Natural killer cell (primary cell): ENCODE measurements at regions not wholly inside any gene's neighbourhood (a gene's known extent, or its start where the extent isn't known, plus 50 kb on each side); places are given as distances from the start of the nearest gene placed in this dataset.
A peak's percentile ranks its signal among the peaks of the same experiment; 100 is the strongest.

Experiments
- ATAC-seq, 3 donors: fragments of 150-1000 bp in 2 of 3; fragments of 200-7000 bp in 1 of 3; cut with Tn5 transposase; 1 replicate in 1 of 3; 2 replicates in 2 of 3; pipeline ENCODE4 v1.10.0; 2021; ENCODE audit warnings: mild to moderate bottlenecking in 2 of 3, moderate library complexity in 2 of 3
- DNase-seq, 2 donors: peaks; one replicate each; pipeline versions ENCODE4 v3.0.0 to v3.0.0-alpha.2; 2013 to 2021; ENCODE audit warnings: mixed read lengths in 1 of 2
- H3K27ac ChIP-seq: one replicate; pipeline ENCODE4 v1.5.1; 2013; ENCODE audit warnings: mild to moderate bottlenecking, low read length
- H3K27me3 ChIP-seq: one replicate; pipeline ENCODE4 v1.6.1; 2013; ENCODE audit warnings: low read length; ENCODE audit not compliant: control insufficient read depth, insufficient read depth
- H3K36me3 ChIP-seq: one replicate; pipeline ENCODE4 v1.6.1; 2013; ENCODE audit warnings: low read length; ENCODE audit not compliant: control insufficient read depth, insufficient read depth
- H3K4me1 ChIP-seq: one replicate; pipeline ENCODE4 v1.6.1; 2013; ENCODE audit warnings: low read length; ENCODE audit not compliant: control insufficient read depth, insufficient read depth
- H3K4me3 ChIP-seq: one replicate; pipeline ENCODE4 v1.5.1; 2013; ENCODE audit warnings: low read length
- H3K9me3 ChIP-seq: one replicate; pipeline ENCODE4 v1.6.1; 2013; ENCODE audit warnings: low read length; ENCODE audit not compliant: control insufficient read depth, insufficient read depth
- H3K27ac Mint-ChIP-seq, 2 donors: one replicate each; pipeline ENCODE4 v1.8.0; 2022; ENCODE audit warnings: mild to moderate bottlenecking in 2 of 2, mixed read lengths in 2 of 2, moderate library complexity in 1 of 2
- H3K27me3 Mint-ChIP-seq, 2 donors: one replicate each; pipeline ENCODE4 v1.8.0; 2022; ENCODE audit warnings: low read depth in 2 of 2, mixed read lengths in 2 of 2
- H3K36me3 Mint-ChIP-seq: one replicate; pipeline ENCODE4 v1.8.0; 2022; ENCODE audit warnings: mixed read lengths
- H3K4me1 Mint-ChIP-seq, 2 donors: one replicate each; pipeline ENCODE4 v1.8.0; 2022; ENCODE audit warnings: mixed read lengths in 2 of 2
- H3K4me3 Mint-ChIP-seq: one replicate; pipeline ENCODE4 v1.8.0; 2022; ENCODE audit warnings: mild to moderate bottlenecking, moderate library complexity, mixed read lengths
- H3K9me3 Mint-ChIP-seq, 2 donors: one replicate each; pipeline ENCODE4 v1.8.0; 2022; ENCODE audit warnings: mixed read lengths in 2 of 2
- WGBS: methylation state at CpG from one replicate; pipeline ENCODE4 v1.1.7; 2013; ENCODE audit warnings: missing lambda C conversion rate; ENCODE audit not compliant: insufficient coverage; 5-methylcytosine and 5-hydroxymethylcytosine counted together
- intact Hi-C: fragments of 100-400 bp; cut with micrococcal nuclease; formaldehyde crosslinking; loops from one replicate; pipeline ENCODE4 v1.14.2; 2022
- TF ChIP-seq, protein P1 (sequence below): fragments of 200-600 bp; IDR thresholded peaks from one replicate; pipeline ENCODE4 v1.8.0; 2022; ENCODE audit warnings: antibody characterized with exemption

GRCh38 chr18:29096079-29096770 is 919.3 kb upstream of the CDH2 start:
- Histone ChIP-seq H3K27me3 (no peaks in the 10 kb centered on the region), H3K4me3 (no peak overlapping the region), H3K9me3 (no peaks in the 10 kb centered on the region), H3K4me1 (peaks cover 5% of the 10 kb centered on the region), H3K36me3 (no peaks in the 10 kb centered on the region), H3K27ac (no peak overlapping the region)
- Mint-ChIP-seq H3K4me3 (peak overlapping the region; percentile 54), H3K9me3 (no peaks in the 10 kb centered on the region), H3K4me1 (peaks cover 12 to 18% of the 10 kb centered on the region in 2 donors), H3K27me3 (peaks cover 0 to 8% of the 10 kb centered on the region in 2 donors), H3K36me3 (peaks cover 5% of the 10 kb centered on the region), H3K27ac (peak overlapping the region in 1 of 2 donors; percentile 47)
- 18% methylated on average over 4 of the region's 8 CpGs for WGBS
- intact Hi-C loops, result no loop called here
- ATAC-seq (peak; percentile 48 to 85 (median 64)), DNase-seq (no peak)
- TF ChIP-seq, protein P1, sequence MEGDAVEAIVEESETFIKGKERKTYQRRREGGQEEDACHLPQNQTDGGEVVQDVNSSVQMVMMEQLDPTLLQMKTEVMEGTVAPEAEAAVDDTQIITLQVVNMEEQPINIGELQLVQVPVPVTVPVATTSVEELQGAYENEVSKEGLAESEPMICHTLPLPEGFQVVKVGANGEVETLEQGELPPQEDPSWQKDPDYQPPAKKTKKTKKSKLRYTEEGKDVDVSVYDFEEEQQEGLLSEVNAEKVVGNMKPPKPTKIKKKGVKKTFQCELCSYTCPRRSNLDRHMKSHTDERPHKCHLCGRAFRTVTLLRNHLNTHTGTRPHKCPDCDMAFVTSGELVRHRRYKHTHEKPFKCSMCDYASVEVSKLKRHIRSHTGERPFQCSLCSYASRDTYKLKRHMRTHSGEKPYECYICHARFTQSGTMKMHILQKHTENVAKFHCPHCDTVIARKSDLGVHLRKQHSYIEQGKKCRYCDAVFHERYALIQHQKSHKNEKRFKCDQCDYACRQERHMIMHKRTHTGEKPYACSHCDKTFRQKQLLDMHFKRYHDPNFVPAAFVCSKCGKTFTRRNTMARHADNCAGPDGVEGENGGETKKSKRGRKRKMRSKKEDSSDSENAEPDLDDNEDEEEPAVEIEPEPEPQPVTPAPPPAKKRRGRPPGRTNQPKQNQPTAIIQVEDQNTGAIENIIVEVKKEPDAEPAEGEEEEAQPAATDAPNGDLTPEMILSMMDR, result no peak

- no peak overlapping the region for H3K27ac ChIP-seq
- H3K36me3 ChIP-seq, result no peaks in the 10 kb centered on the region
- WGBS, result 40% methylated on average over 2 of the region's 3 CpGs
- intact Hi-C loops, result no loop called here
- TF ChIP-seq, protein P1, result no peak
- H3K9me3 ChIP-seq, result no peaks in the 10 kb centered on the region
- no peak overlapping the region for H3K4me3 ChIP-seq
- H3K4me3 Mint-ChIP-seq, result peak overlapping the region; percentile 35
- peaks cover 5% of the 10 kb centered on the region for H3K36me3 Mint-ChIP-seq
- peak; percentile 66 to 95 (median 82) for ATAC-seq
- DNase-seq, result peak; percentile 9 to 23
- H3K9me3 Mint-ChIP-seq, result no peaks in the 10 kb centered on the region
- peaks cover 3% of the 10 kb centered on the region for H3K4me1 ChIP-seq
- peaks cover 19 to 20% of the 10 kb centered on the region in 2 donors for H3K4me1 Mint-ChIP-seq
- H3K27me3 Mint-ChIP-seq, result peaks cover 0 to 8% of the 10 kb centered on the region in 2 donors
- H3K27me3 ChIP-seq, result peaks cover 4% of the 10 kb centered on the region
- H3K27ac Mint-ChIP-seq, result peak overlapping the region; percentile 9 to 12
Observed at GRCh38 chr18:29087616-29088246, 910.8 kb upstream of the CDH2 start.

GRCh38 chr18:29084120-29084519 is 907.2 kb upstream of the CDH2 start:
- no peak for ATAC-seq
- Mint-ChIP-seq H3K4me3 (no peak overlapping the region), H3K4me1 (peaks cover 15 to 19% of the 10 kb centered on the region in 2 donors), H3K9me3 (no peaks in the 10 kb centered on the region), H3K36me3 (no peaks in the 10 kb centered on the region), H3K27ac (no peak overlapping the region), H3K27me3 (no peaks in the 10 kb centered on the region)
- no peak for DNase-seq
- Histone ChIP-seq H3K9me3 (no peaks in the 10 kb centered on the region), H3K4me3 (no peak overlapping the region), H3K27me3 (peaks cover 2% of the 10 kb centered on the region), H3K27ac (no peak overlapping the region), H3K36me3 (no peaks in the 10 kb centered on the region), H3K4me1 (peaks cover 3% of the 10 kb centered on the region)
- TF ChIP-seq, protein P1, result no peak
- intact Hi-C loops, result no loop called here
